ENCODE measurements at regions not wholly inside any gene's neighbourhood (a gene's known extent, or its start where the extent isn't known, plus 50 kb on each side); places are given as distances from the start of the nearest gene placed in this dataset.

DNA sequence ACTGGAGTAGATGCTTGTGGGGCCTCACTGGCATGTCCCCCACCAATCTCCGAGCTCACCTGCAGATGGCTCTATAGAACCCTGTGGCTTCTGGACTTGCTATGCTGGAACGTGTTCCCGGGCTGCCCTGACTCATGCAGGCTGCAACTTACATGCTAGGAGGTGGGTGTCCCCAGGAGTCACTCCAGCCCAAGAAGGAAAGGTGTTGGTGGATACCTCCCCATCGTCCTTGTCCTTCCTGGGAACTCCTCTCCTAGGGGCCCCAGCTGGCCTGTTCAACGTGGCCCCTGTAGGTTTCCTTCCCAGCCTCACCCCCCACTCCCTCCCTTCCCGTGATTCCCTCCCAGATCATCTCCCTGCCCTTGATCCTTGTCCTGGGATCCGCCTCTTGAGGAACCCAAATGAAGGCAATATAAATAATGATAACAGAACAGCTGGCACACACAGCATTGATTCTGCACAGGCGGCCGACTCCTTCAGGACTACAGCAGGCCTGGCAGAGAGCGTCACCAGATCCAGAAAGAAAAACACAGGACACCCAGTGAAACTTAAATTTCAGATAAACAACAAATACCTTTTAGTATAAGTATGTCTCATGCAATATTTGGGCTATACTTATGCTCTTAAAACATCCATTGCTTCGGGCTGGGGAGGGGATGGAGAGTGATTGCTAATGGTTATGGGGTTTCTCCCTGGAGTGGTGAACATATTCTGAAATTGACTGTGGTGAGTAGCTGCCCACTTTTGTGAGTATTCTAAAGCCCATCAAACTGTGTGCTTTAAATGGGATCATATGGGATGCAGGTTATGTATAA lies 221.1 kb upstream of the GSE1 start:
- no peak for DNase-seq (ENCODE audit: low read depth)

DNA sequence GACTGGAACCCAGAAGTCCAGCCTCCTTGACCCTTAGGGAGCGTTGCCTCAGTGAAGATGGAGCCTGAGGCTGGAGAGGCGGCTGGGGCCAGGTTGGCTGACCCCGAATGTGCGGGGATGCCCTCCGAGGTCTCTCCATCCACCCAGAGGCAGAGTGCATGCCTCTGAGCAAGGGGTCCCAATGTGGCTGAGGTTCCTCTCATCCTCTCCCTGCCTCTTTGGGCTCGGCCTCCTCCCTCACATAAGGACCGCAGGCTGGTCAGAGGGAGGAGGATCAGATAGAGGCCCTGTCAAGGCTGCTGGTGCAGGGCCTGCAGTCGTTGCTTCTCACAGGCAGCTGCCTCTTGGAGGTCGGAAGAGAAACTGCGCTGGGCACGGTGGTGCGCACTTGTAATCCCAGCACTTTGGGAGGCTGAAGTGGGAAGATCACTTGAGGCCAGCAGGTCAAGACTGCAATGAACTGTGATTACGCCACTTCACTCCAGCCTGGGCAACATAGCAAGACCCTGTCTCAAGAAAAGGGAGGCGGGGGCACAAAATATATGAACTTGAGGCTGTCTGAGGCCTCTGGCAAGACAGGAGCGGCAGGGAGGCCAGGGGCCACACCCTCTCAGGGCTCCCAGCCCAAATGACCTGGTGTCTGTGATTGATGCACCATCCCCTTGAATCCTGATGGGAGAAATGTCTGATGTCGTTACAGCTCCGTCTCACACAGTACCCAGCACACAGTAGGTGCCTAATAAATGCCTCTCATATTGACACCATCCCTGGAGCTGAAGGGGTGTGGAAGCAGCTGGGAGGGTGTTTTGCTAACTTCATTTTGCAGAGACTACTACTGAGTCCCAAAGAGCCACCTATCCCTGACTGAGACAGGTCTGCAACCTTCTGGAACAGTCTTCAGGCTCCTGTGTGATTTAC lies 220.1 kb upstream of the GSE1 start:
- no peak for DNase-seq (ENCODE audit: low read depth)

DNA sequence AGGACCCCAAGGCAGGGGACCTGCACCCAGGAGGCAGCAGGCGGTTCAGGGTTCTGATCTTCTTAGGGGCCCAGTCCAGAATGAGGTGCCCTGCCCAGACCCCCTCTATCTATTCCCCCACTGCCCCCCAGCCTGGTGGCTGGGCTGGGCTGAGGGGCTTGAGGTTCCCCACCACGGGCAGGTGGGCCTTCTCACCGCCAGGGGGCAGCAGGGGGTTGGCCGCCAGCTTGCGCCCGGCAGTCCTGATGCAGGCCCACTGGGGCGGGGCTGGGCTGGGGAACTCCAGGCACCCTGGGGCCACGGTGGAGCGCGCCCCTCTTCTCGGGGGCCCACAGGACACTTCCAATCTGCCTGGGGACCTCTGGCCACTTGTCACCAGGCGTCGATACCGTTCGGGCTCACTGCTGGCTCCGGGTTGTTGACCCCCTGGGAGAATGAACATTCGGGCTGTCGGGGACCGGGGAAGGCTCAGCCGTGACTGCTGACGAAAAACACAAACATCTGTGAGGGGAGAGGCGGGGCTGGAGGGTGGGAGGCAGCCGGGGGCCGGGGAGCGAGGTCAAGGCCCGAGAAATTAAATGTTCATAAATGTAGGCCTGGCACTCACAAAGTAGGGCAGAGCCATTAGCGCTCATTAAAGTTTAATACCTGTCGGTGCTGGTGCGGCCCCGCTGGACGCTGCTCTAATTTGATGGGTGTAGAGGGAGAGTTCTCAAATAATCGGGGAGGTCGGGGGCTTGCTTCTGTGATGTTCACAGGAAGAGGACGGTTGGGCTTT lies 219.3 kb upstream of the GSE1 start:
- peak; percentile 60 for DNase-seq (ENCODE audit: low read depth)

DNA sequence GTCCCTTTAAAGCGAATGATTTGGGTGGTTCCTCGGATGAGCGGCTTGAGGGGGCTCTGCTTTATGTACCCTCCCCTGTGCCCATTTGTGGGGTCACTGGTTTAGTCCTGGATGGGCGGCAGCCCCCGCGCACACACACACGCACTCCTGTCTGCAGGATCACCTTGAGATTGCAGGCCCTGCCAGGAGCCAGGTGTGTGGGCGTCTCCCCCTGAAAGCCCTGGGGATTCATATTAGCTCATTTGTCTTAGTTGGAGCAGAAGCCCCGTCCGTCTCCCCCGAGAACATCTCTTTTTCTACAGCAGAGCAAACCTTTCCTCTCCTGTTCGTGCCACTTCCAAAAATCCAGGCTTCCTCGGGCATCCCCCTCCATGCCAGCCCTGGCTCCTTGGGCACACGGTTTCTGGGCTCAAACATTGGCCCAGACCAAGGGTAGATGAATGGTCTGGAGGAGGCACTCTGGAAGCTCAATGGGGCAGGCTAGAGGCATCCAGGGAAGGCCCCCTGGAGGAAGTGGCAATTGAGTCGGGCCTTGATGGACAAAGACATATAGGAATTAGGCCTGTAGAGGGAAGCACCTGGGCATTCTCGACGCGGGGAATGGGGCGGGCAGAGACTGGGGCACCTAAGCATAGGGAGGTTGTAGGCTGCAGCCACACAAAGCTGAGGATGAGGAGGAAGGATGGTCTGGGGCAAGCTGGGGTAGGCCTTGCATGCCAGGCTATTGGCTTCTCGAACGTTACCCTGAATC lies 218.5 kb upstream of the GSE1 start:
- DNase-seq (ENCODE audit: low read depth): no peak

DNA sequence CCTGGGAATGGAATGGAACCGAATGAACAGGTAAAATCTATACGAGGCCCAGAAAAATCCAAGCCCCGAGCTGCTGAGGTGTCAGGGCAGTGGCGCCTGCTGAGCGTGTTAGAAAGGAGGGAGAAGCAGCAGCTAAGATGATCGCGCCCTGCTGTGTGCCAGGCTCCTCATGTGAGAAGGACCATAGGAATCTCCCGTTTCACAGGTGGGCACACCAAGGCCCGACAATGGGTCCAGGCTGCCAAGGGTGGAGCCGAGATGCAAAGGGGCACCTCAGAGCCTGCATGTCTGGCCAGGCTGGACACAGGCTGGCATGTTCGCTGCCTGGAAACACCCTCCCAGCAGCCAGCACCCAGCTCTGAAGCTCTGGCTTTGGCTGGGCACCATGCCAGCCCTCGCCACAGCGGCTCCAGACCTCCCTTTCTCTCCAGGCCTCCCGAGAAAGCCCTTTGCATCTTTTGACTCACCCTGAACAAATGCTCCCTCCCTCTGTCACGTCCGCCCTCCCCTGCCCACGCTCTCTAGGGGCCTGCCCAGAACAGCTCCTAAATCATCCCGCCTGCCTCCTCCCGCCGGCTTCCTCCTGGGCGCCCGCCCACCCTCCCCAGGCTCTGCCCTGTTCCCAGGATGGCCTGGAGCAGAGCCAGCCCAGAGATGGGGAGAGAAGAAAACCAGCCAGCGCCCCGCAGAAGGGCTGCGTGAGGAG lies 217.8 kb upstream of the GSE1 start:
- DNase-seq (ENCODE audit: low read depth): no peak

DNA sequence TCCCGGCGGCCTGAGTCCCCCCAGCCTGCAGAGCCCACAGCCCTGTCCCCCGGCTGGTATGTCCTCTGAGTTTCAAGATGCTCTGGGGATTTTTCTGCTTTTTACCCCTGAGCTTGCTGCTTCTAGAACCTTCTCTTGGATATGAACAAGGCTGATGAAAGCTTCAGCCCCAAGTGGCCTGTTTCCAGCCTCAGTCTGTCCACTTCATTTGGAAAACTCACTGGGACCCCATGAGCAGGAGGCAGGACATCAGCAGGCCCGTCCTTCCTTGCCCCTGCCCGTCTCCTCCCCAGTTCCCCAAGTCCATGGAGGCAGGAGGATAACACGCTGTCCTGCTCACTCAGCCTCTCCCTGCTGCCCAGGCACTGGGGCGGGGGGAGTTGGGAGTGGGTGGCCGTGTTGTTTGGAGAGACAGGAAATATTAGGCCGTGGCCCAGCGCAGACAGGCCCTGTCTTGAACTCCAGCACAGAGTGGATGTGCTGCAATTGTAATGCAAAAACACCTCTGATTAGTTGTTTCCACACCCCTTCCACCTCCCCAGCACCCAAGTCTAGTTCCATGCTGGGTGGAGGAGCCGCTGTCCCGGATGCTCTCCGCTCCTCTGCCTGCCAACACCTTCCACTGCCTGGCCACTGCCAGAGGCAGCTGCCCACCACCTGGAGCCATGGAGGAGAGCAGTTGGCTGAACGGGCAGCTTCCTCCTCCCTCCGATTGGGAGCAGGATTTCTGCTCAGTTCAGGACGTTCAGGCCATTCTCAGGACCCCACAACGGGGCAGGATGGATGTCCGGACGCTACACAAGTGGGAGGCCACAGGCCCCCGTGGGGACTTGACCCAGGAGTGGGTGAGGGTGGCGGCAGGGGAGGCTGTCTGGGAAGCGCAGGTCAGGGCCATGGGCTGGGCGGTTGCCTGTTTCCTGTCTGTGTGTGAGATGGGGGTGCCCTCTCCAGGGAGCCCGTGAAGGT lies 216.9 kb upstream of the GSE1 start:
- DNase-seq (ENCODE audit: low read depth): no peak

DNA sequence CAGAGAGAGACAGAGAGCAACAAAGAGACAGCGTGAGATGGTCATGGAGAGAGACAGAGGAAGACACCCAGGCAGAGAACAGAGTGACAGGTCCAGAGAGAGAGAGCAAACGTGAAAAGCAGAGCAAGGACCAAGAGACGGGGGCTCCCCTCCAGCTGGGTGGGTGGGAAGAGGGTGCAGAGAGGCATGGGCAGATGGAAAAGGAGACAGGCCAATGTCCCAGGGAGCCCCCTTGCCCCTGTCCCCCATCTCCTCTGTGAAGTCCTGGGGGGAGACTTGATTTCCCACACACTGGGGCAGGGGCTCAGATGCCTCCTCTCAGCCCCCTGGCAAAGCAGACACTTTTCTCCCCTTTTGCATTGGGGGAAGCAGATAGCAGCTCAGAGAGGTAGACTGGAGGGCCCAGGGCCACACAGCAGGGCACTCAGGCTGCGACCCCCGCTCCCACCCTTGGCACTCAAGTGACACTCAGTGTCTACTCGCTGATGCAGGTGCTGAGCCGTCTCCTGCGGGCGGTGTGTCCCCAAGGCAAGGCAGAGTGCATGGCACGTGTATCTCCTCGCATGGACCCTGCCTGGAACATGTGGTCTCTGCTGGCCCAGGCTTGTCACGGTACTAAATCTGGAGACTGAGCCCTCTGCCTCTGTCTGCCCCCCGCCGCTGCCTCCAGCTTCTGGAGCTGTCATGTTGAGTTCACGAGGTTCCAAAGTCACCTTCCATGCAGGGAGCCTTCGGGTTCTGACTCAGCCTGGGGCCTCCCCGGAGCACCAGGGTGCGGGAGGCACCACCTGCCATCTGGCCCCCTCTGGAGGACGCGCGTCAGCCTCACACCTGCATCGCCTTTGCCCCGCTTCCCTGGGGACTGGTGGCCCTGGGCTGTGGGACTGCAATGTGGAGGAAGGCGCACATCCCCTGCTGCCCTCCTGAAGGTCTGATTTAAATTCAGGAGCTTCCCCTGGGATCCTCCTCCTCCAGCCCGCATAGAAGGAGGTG lies 215.9 kb upstream of the GSE1 start:
- no peak for DNase-seq (ENCODE audit: low read depth)

DNA sequence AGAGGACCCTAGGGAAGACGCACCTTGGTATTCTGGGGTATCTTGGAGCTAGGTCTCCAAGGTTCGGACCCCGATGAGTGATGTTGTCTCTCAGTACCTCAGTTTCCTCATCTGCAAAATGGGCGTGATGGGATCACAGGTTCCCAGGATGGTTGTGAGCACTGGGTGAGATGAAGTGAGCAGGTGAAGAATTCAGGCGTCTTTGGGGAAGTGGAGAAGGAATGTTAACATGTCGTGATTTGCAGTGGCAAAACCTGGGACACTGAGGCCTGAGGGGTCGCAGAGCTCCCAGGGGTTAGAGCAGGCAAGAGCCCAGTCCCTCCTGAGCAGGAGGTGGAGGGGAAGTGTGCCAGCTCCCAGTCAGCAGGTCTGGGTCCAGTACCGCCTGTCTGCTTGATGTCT lies 215.1 kb upstream of the GSE1 start:
- DNase-seq (ENCODE audit: low read depth): no peak

DNA sequence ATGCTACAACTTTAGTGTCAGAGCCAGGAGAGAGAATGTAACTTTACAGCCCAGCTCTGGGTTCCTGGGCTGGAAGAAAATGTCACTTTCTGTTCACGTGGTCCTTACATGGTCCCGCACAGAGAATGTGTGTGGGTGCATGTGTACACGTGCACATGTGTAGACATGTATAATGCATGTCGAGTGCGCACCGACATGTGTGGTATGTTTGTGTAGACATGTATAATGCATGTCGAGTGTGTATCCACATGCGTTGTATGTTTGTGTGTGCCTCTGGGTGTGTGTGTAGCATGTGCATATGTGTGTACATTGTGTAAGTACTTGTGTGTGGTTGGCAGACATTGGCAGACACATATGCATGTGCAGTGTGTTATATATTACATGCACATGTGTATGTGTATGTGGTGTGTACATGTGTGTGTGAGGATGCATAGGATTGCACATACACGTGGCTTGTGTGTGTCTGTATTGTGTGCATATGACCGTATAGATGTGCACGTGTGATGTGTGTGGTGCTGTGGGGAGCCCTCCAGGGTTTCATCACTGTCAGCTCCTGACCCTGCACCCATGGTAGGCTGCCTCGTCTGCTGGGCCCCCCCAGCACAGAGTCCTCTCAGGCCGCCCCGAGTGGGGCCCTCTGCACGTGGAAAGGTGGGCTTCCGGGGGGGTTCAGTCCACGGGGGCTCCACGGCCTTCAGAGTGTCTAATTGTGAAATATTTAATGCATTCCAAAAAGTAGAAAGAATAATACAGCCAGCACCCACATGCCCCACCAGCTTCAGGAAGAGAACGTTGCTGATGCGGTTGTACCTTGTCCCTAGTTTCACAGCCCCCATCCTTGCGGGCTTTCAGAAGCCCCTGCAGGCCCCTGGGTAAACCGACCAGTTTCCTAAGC lies 214.2 kb upstream of the GSE1 start:
- DNase-seq (ENCODE audit: low read depth): no peak

DNA sequence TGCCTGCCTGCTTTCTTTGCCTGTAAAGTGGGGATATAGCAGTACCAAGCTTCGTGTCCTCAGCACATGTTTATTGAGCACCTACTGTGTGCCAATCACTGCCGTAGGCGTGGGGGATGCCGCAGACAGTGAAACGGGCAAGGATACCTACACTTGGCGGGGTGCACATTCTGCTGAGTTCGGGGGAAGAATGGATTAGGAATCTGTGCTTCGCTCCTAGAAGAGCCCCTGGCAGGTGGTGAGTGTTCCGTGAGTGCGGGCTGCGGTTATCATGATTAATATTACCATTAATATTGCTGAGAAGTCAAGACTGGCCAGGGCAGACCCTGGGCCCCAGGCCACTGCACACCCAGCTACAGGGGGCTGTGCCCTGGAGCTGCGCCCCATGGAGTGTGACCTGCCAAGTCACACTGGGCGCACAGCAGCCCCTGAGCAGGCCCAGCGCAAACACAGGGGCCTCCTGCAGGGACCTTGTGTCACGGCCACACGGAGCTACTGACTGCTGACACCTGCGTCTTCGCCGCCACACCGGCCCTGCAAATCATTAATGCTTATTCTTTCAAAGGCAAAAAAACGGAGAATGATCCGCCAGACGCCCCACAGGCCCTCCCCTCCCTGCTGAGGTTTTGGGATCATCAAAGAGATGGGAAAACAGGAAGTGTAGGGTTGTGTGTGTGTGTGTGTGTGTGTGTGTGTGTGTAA lies 213.4 kb upstream of the GSE1 start:
- no peak for DNase-seq (ENCODE audit: low read depth)

DNA sequence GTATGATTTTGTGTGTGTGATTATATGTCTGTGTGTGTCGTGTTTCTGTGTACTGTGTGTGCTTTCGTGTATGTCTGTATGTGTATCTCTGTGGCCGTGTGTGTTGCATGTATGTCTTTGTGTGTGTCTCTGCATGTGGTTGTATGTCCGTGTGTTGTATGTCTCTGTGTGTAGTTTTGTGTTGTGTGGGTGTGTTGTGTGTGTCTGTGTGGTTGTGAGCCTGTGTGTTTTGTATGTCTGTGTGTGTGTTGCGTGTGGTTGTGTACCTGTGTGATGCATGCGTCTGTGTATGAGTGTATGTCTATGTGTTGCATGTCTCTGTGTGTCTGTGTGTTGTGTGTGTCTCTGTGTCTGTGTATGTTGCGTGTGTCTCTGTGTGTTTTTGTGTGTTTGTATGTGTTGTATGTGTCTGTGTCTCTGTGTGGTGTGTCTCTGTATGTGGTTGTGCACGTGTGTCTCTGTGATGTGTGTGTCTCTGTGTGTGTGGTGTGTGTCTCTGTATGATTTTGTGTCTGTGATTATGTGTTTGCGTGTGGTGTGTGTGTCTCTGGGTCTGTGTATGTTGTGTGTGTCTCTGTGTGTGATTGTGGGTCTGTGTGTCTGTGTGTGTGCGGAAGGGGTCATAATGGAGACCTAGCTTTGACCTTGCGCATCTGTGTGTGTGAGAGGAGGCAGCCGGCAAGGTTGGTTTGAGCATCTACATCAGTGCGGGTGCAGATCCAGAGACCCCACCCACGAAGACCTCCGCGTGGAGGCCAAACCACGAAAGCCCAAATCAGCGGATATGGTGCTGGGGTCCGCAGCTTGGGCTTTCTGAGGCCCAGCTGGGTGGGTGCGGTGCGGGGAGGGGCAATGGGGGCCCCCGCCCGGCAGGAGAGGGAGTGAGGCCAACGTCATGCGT lies 212.6 kb upstream of the GSE1 start:
- DNase-seq (ENCODE audit: low read depth): no peak

DNA sequence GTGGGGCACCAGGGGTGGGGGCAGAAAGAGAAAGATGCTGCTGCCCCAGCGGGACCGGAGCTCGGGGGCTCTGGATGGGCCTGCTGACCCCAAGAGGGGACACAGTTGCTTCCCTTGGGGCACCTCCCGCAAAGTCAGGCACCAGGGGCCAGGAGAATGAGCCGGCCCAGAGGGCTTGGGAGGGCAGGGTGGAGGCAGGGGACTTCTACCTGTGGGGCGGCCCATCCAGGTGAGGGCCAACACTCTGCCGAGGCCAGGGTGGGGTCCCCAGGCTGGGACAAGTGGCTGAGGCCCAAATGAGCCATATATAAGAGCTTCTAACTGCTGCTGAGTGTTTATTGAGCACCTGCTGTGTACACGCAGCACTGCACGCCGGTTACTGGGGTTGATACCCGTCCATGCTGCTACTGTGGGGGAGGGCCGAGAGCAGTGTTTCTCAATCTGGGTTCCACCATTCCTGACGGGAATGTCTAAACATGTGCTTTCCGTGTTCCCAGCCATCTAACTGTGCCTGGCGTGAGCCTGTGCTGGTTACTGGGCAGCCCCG lies 211.7 kb upstream of the GSE1 start:
- DNase-seq (ENCODE audit: low read depth): no peak

DNA sequence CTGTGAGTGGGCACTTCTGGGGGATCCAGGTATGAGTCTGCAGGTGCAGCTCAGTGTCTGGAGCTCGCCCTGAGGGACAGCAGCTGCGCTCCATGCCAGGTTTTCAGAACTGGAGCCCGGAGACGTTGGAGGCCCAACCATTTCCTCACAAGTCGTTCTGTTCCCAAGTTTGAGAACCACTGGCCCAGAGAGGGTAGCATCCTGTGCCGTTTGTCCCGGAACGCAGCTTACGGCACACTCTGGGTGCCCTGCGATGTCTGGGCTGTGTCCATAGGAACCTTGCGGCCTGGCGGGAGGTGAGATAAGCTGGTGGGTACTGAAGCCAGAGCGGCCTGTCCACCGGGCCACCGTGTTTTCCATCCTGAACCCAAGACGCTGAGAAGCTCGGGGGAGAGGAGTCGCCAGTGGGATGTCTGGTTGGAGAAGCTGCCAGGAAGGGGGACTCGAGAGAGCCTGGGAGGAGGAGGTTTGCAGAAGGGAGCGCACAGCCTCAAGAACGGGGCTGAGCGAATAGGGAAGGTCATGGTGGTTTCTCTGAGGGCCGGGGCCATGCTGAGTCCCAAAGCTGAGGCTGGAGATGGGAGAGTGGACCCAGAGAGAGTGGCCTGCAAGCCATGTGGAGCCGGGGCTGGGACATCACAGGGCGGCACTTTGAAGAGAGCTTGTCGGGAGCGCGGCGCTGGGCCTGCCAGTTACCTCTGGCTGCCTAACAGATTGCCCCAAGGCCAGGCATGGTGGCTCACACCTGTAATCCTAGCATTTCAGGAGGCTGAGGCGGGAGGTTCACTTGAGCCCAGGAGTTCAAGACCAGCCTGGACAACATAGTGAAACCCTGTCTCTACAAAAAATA lies 211.0 kb upstream of the GSE1 start:
- no peak for DNase-seq (ENCODE audit: low read depth)

DNA sequence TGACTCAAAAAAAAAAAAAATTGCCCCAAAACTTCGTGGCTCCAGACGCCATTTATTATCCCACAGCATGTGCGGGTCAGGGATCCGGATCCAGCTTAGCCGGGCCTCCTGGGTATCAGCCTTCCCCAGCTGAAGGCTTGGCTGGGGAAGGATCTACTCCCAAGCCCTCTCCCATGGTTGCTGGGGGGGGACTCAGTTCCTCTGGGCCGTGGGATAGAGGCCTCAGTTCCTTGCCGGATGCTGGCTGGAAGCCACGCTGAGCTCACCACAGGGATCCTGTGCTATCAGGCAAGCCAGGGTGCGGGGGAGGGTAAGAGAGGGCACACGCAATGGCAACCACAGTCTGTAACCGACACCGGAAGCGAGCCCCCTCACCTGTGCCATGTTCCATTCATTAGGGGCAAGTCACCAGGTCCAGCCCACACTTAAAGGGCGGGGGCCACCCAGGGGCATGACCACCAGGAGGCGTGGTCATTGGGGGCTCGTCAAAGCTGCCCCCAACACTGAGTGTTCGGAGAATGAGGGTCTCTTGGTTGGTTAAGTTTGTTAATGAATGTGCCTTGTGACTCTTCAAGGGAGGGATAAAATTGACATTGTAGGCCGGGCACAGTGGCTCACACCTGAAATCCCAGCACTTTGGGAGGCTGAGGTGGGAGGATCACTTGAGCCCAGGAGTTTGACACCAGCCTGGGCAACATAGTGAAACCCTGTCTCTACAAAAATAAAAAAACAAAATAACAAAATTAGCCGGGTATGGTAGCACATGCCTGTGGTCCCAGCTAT lies 210.0 kb upstream of the GSE1 start:
- no peak for DNase-seq (ENCODE audit: low read depth)

Measured in stimulated activated CD8-positive, alpha-beta memory T cell treated with anti-CD3 and anti-CD28 coated beads, Interleukin-7, amount 100 ng/mL, for 24 hours (primary cell).